Gastrocnemius medialis (tissue), 4 donors: ENCODE measurements at regions not wholly inside any gene's neighbourhood (a gene's known extent, or its start where the extent isn't known, plus 50 kb on each side); places are given as distances from the start of the nearest gene placed in this dataset.

ENCODE experiments used
- ATAC-seq, 2 donors: fragments of 150-250 bp; one replicate each; pipeline ENCODE4 v1.9.1; 2016
- DNase-seq, 2 donors: peaks; one replicate each; pipeline ENCODE4 v3.0.0-alpha.2; 2019
- H3K27ac ChIP-seq, 4 donors: fragments of 200-600 bp; sonication (generic); 1 replicate in 1 of 4; 2 replicates in 3 of 4; pipeline ENCODE4 v1.5.1; 2016 to 2018; ENCODE audit warnings: mild to moderate bottlenecking in 2 of 4, moderate library complexity in 1 of 4
- H3K27me3 ChIP-seq, 3 donors: fragments of 200-600 bp; sonication (generic) in 2 of 3; 1 replicate in 1 of 3; 2 replicates in 2 of 3; pipeline versions ENCODE4 v1.5.1 to v1.6.0; 2016 to 2019; ENCODE audit warnings: mild to moderate bottlenecking in 1 of 3, moderate library complexity in 1 of 3
- H3K36me3 ChIP-seq, 2 donors: fragments of 200-600 bp; sonication (generic) in 1 of 2; one replicate each; pipeline ENCODE4 v1.5.1; 2017 to 2018
- H3K4me1 ChIP-seq, 2 donors: fragments of 200-600 bp; sonication (generic) in 1 of 2; one replicate each; pipeline ENCODE4 v1.5.1; 2016 to 2017; ENCODE audit warnings: mild to moderate bottlenecking in 2 of 2
- H3K4me3 ChIP-seq, 4 donors: fragments of 200-600 bp; sonication (generic) in 3 of 4; 1 replicate in 1 of 4; 2 replicates in 3 of 4; pipeline ENCODE4 v1.5.1; 2016 to 2019; ENCODE audit warnings: mild to moderate bottlenecking in 2 of 4
- H3K9me3 ChIP-seq, 3 donors: fragments of 200-600 bp; sonication (generic) in 2 of 3; 1 replicate in 1 of 3; 2 replicates in 2 of 3; pipeline ENCODE4 v1.5.1; 2016 to 2019
- CTCF ChIP-seq, 5 experiments: fragments of 450-650 bp in 3 of 5; fragments of 200-600 bp in 2 of 5; sonication (generic) in 2 of 5; IDR thresholded peaks in 4 of 5; conservative IDR thresholded peaks in 1 of 5; 1 replicate in 4 of 5; 2 replicates in 1 of 5; pipeline ENCODE4 v1.5.1; 2016 to 2019; ENCODE audit warnings: antibody characterized with exemption in 5 of 5, mild to moderate bottlenecking in 3 of 5, moderate library complexity in 3 of 5
- POLR2A ChIP-seq, 2 donors: fragments of 450-650 bp; IDR thresholded peaks; one replicate each; pipeline ENCODE4 v1.6.1; 2017; ENCODE audit warnings: antibody characterized with exemption in 2 of 2, mild to moderate bottlenecking in 2 of 2, moderate library complexity in 2 of 2
- in situ Hi-C, 4 donors: fragments of 200-750 bp; cut with MboI; loops; one replicate each; pipeline versions ENCODE4 v1.15.0 to v1.8.0; 2017; ENCODE audit warnings: low sequenced_read_pairs in 4 of 4
- intact Hi-C: fragments of 100-400 bp; cut with DNase I; formaldehyde crosslinking; loops from one replicate; pipeline ENCODE4 v1.15.1; 2023; ENCODE audit warnings: low total_unique reads

DNA sequence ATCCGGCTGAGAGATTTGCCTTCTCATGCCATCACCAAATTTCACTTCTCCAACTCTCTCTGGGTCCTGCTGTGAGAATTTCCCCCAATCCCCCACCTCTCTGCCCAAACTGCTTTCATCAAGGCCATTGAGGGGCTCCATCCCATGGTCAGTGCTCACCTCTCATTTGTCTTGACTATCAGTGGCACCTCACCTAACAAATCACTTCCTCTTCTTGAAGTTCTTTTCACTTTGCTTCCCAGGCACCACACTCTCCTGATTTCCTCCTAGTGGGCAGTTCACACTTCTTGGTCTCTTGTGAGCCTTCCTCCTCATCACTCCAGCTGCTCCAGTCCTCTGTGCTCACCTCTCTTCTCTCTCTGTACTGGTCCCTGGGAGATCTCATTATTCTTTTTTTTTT is 169.6 kb downstream of the OPA1 start:
- DNase-seq (no peak), ATAC-seq (no peak)
- Histone ChIP-seq H3K27ac (no peak overlapping the region), H3K27me3 (peaks cover 0 to 3% (median 0%) of the 10 kb centered on the region in 3 donors), H3K4me3 (no peak overlapping the region), H3K9me3 (no peaks in the 10 kb centered on the region), H3K4me1 (no peaks in the 10 kb centered on the region), H3K36me3 (no peaks in the 10 kb centered on the region)
- TF ChIP-seq POLR2A (IDR thresholded peaks at IDR 0.05) (no peak), CTCF (IDR thresholded peaks at IDR 0.05 in 4 of 5, conservative IDR thresholded peaks at IDR 0.05 in 1 of 5) (no peak)
- intact Hi-C loops: no loop called here
- in situ Hi-C loops: no loop called here

- intact Hi-C loops: no loop called here
- no peak for DNase-seq
Observed at GRCh38 chr3:193764959-193765358, 172.0 kb downstream of the OPA1 start.

GRCh38 chr3:193767353-193768069 is 174.5 kb downstream of the OPA1 start:
- Histone ChIP-seq H3K27ac (no peak overlapping the region), H3K36me3 (no peaks in the 10 kb centered on the region), H3K4me3 (no peak overlapping the region), H3K4me1 (no peaks in the 10 kb centered on the region), H3K27me3 (peaks cover 0 to 3% (median 0%) of the 10 kb centered on the region in 3 donors), H3K9me3 (no peaks in the 10 kb centered on the region)
- TF ChIP-seq POLR2A (IDR thresholded peaks at IDR 0.05) (no peak), CTCF (IDR thresholded peaks at IDR 0.05 in 4 of 5, conservative IDR thresholded peaks at IDR 0.05 in 1 of 5) (no peak)
- intact Hi-C loops (no loop called here), in situ Hi-C loops (no loop called here)
- no peak for DNase-seq
- no peak for ATAC-seq

More at GRCh38 chr3:193764959-193765358, 172.0 kb downstream of the OPA1 start:
- H3K4me3 ChIP-seq: no peak overlapping the region
- H3K9me3 ChIP-seq: no peaks in the 10 kb centered on the region
- H3K27me3 ChIP-seq: peaks cover 0 to 3% (median 0%) of the 10 kb centered on the region in 3 donors
- no peaks in the 10 kb centered on the region for H3K36me3 ChIP-seq
- TF ChIP-seq POLR2A (IDR thresholded peaks at IDR 0.05) (no peak), CTCF (IDR thresholded peaks at IDR 0.05 in 4 of 5, conservative IDR thresholded peaks at IDR 0.05 in 1 of 5) (no peak)
- no peak for ATAC-seq
- no peaks in the 10 kb centered on the region for H3K4me1 ChIP-seq
- H3K27ac ChIP-seq: no peak overlapping the region
- in situ Hi-C loops: no loop called here

DNA sequence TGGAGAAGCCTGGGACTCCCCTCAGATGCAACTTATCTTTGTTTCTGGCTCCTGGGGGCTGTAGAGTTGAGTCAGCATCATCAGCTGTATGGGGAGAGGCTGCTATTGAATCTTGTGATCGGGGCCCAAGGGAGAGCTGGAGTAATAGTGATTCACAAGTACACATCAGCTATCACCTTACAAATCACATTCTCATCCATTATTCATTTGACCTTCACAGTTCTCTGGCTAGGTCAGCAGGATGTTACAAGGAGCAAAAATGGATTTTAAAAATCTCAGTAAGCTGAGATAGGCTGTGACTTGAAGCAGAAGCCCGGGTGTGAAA is 175.0 kb downstream of the OPA1 start:
- peaks cover 0 to 3% (median 0%) of the 10 kb centered on the region in 3 donors for H3K27me3 ChIP-seq
- no peak for DNase-seq
- peak in 1 of 2 donors; percentile 42 for ATAC-seq
- intact Hi-C loops (no loop called here), in situ Hi-C loops (no loop called here)
- no peaks in the 10 kb centered on the region for H3K4me1 ChIP-seq
- no peaks in the 10 kb centered on the region for H3K36me3 ChIP-seq
- no peak overlapping the region for H3K4me3 ChIP-seq
- TF ChIP-seq CTCF (IDR thresholded peaks at IDR 0.05 in 4 of 5, conservative IDR thresholded peaks at IDR 0.05 in 1 of 5): no peak
- no peak for TF ChIP-seq POLR2A (IDR thresholded peaks at IDR 0.05)
- H3K9me3 ChIP-seq: no peaks in the 10 kb centered on the region
- no peak overlapping the region for H3K27ac ChIP-seq

DNA sequence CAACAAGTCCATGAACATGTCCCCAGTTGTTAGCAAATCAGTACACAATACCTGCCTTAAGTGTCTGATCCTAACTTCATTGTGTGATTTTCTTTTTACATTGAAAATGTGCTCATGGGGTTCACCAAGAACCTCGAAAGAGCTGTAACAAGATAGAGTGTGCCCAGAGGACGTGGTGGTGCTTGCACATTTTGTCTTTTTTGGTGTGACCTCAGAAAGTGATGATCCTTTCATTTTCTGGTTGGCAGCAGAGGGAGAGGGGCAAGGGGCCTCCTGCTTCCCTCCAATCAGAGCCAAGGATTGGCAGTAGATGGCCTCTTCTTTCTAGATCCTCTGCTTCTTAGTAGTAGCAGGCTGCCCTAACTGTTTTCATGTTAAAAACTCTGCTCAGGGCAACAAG is 176.4 kb downstream of the OPA1 start:
- H3K9me3 ChIP-seq: no peaks in the 10 kb centered on the region
- no peaks in the 10 kb centered on the region for H3K4me1 ChIP-seq
- no peak for TF ChIP-seq POLR2A (IDR thresholded peaks at IDR 0.05)
- TF ChIP-seq CTCF (IDR thresholded peaks at IDR 0.05 in 4 of 5, conservative IDR thresholded peaks at IDR 0.05 in 1 of 5): no peak
- H3K4me3 ChIP-seq: no peak overlapping the region
- ATAC-seq: no peak
- no peak overlapping the region for H3K27ac ChIP-seq
- no peaks in the 10 kb centered on the region for H3K36me3 ChIP-seq
- no peak for DNase-seq
- H3K27me3 ChIP-seq: peaks cover 0 to 4% (median 0%) of the 10 kb centered on the region in 3 donors
- intact Hi-C loops: no loop called here
- in situ Hi-C loops: no loop called here
